Thyroid gland (tissue), 4 donors: ENCODE measurements at regions not wholly inside any gene's neighbourhood (a gene's known extent, or its start where the extent isn't known, plus 50 kb on each side); places are given as distances from the start of the nearest gene placed in this dataset.

Experiments used
- CTCF ChIP-seq, 6 experiments: fragments of 200-600 bp in 3 of 6; fragments of 450-650 bp in 3 of 6; sonication (generic) in 3 of 6; IDR thresholded peaks; one replicate each; pipeline ENCODE4 v1.5.1; 2016 to 2019; ENCODE audit warnings: antibody characterized with exemption in 6 of 6, mild to moderate bottlenecking in 2 of 6, inconsistent platforms in 1 of 6, moderate library complexity in 1 of 6
- POLR2A ChIP-seq, 2 donors: fragments of 450-650 bp; IDR thresholded peaks; one replicate each; pipeline ENCODE4 v1.6.1; 2017; ENCODE audit warnings: antibody characterized with exemption in 2 of 2, mild to moderate bottlenecking in 2 of 2, moderate library complexity in 1 of 2

GRCh38 chr11:79931692-79932091 lies 490.9 kb upstream of the TENM4 start:
- TF ChIP-seq POLR2A (IDR thresholded peaks at IDR 0.05) (no peak), CTCF (IDR thresholded peaks at IDR 0.05) (no peak)
